MCF 10A (cell line): ENCODE measurements at regions not wholly inside any gene's neighbourhood (a gene's known extent, or its start where the extent isn't known, plus 50 kb on each side); places are given as distances from the start of the nearest gene placed in this dataset.

Source experiments
- BruUV-seq: library from RNA; stranded (reverse); fragments of 400-500 nt; replicated peaks from 2 replicates; lab custom pipeline; 2021; lab: Mats Ljungman, UMichigan
- CTCF ChIA-PET: fragments of 300-600 bp; sonication (Branson Sonifier 250); formaldehyde crosslinking; extraction: SDS; loops from one replicate; lab custom pipeline; 2021; ENCODE audit warnings: antibody characterized with exemption, inconsistent platforms; lab: Yijun Ruan, JAX
- POLR2A ChIA-PET: fragments of 300-600, 350-650 bp; sonication (Branson Sonifier 250); formaldehyde crosslinking; extraction: SDS; loops from one replicate; lab custom pipeline; 2020; ENCODE audit warnings: antibody characterized with exemption, inconsistent platforms; lab: Yijun Ruan, JAX
- DNase-seq: peaks from one replicate; pipeline ENCODE4 v3.0.0-alpha.2; 2018; ENCODE audit not compliant: unreplicated experiment
- H3K27ac Mint-ChIP-seq: one replicate; pipeline ENCODE4 v1.8.0; 2022; ENCODE audit warnings: mild to moderate bottlenecking, low read depth, mixed read lengths; ENCODE audit not compliant: unreplicated experiment
- H3K27me3 Mint-ChIP-seq: one replicate; pipeline ENCODE4 v1.8.0; 2022; ENCODE audit warnings: mixed read lengths; ENCODE audit not compliant: insufficient read depth, unreplicated experiment
- H3K36me3 Mint-ChIP-seq: one replicate; pipeline ENCODE4 v1.8.0; 2022; ENCODE audit warnings: mild to moderate bottlenecking, moderate library complexity, mixed read lengths; ENCODE audit not compliant: insufficient read depth, unreplicated experiment
- H3K4me1 Mint-ChIP-seq: one replicate; pipeline ENCODE4 v1.8.0; 2022; ENCODE audit warnings: mixed read lengths; ENCODE audit not compliant: insufficient read depth, unreplicated experiment
- H3K4me3 Mint-ChIP-seq: one replicate; pipeline ENCODE4 v1.8.0; 2022; ENCODE audit warnings: mild to moderate bottlenecking, moderate library complexity, mixed read lengths; ENCODE audit not compliant: unreplicated experiment
- H3K9me3 Mint-ChIP-seq: one replicate; pipeline ENCODE4 v1.8.0; 2022; ENCODE audit warnings: mixed read lengths; ENCODE audit not compliant: unreplicated experiment
- intact Hi-C: fragments of 100-400 bp; cut with micrococcal nuclease; formaldehyde crosslinking; loops from 2 replicates; pipeline ENCODE4 v1.14.1; 2022
- TF ChIP-seq, protein P1 (sequence below): fragments of 200-600 bp; IDR thresholded peaks from one replicate; pipeline ENCODE4 v1.8.0; 2022; ENCODE audit warnings: antibody characterized with exemption, mild to moderate bottlenecking; ENCODE audit not compliant: unreplicated experiment

DNA sequence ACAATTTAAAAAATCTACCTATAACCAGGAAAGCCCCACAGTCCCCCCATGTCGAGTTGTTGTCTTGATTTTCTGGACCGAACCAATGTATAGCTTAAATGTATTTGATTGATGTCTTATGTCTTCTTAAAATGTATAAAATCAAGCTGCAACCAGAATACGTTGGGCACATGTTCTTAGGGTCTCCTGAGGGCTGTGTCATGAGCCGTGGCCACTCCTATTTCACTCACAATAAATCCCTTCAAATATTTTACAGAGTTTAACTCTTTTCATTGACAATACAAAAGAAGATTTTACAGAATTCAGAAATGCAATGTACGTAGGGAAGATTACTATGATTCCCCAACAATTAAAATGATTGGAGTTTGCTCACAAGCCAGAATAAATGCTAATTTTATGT, 428.7 kb upstream of the RAG2 start:
- Mint-ChIP-seq H3K36me3 (no peaks in the 10 kb centered on the region), H3K4me3 (no peak overlapping the region), H3K9me3 (peaks cover 5% of the 10 kb centered on the region), H3K4me1 (no peaks in the 10 kb centered on the region), H3K27ac (no peak overlapping the region), H3K27me3 (no peaks in the 10 kb centered on the region)
- BruUV-seq: no TSS peak
- intact Hi-C loops: no loop called here
- ChIA-PET CTCF (interaction anchor here (0.9 kb wide), 1 partner anchor 13 kb away, joined by 3 read pairs; no protein-coding TSS in a partner anchor), POLR2A (no interaction called here)
- TF ChIP-seq, protein P1, sequence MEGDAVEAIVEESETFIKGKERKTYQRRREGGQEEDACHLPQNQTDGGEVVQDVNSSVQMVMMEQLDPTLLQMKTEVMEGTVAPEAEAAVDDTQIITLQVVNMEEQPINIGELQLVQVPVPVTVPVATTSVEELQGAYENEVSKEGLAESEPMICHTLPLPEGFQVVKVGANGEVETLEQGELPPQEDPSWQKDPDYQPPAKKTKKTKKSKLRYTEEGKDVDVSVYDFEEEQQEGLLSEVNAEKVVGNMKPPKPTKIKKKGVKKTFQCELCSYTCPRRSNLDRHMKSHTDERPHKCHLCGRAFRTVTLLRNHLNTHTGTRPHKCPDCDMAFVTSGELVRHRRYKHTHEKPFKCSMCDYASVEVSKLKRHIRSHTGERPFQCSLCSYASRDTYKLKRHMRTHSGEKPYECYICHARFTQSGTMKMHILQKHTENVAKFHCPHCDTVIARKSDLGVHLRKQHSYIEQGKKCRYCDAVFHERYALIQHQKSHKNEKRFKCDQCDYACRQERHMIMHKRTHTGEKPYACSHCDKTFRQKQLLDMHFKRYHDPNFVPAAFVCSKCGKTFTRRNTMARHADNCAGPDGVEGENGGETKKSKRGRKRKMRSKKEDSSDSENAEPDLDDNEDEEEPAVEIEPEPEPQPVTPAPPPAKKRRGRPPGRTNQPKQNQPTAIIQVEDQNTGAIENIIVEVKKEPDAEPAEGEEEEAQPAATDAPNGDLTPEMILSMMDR: no peak
- no peak for DNase-seq

DNA sequence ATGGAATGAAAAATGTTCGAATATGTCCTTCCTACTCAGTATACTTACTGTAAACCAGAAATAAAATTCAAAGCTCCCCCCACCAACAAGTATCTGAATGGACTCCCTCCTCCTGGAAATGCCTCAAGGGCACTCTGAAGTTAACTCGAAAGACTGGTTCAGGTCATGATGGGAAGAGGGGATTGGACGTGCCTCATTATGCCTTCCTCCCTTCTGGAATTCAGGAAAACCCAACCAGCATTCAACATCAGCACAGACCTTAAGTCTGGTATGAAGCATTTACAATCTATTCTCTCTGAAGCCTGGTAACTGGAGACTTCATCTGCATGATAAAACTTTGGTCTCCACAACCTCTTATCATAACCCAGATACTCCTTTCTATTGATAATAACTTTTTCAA, 428.3 kb upstream of the RAG2 start:
- CTCF ChIA-PET: interaction anchor here (0.9 kb wide), 1 partner anchor 12 kb away, joined by 3 read pairs; no protein-coding TSS in a partner anchor
- TF ChIP-seq, protein P1: no peak
- no peaks in the 10 kb centered on the region for H3K27me3 Mint-ChIP-seq
- BruUV-seq: no TSS peak
- no peak overlapping the region for H3K4me3 Mint-ChIP-seq
- H3K9me3 Mint-ChIP-seq: peaks cover under 1% of the 10 kb centered on the region
- intact Hi-C loops: no loop called here
- DNase-seq: no peak
- POLR2A ChIA-PET: no interaction called here
- H3K27ac Mint-ChIP-seq: no peak overlapping the region
- H3K36me3 Mint-ChIP-seq: no peaks in the 10 kb centered on the region
- H3K4me1 Mint-ChIP-seq: no peaks in the 10 kb centered on the region

- no peak overlapping the region for H3K27ac Mint-ChIP-seq
- no peaks in the 10 kb centered on the region for H3K9me3 Mint-ChIP-seq
- ChIA-PET POLR2A (no interaction called here), CTCF (no interaction called here)
- no TSS peak for BruUV-seq
- no peaks in the 10 kb centered on the region for H3K4me1 Mint-ChIP-seq
- intact Hi-C loops: loop anchor here (10.0 kb wide), 1 partner anchor 302 kb away; no protein-coding TSS in a partner anchor
- H3K4me3 Mint-ChIP-seq: no peak overlapping the region
- H3K36me3 Mint-ChIP-seq: no peaks in the 10 kb centered on the region
- TF ChIP-seq, protein P1: no peak
- no peaks in the 10 kb centered on the region for H3K27me3 Mint-ChIP-seq
- DNase-seq: no peak
Observed at GRCh38 chr11:37006563-37006962, 408.5 kb upstream of the RAG2 start.

GRCh38 chr11:37002831-37003230, 404.8 kb upstream of the RAG2 start:
- Mint-ChIP-seq H3K4me3 (no peak overlapping the region), H3K4me1 (no peaks in the 10 kb centered on the region), H3K9me3 (no peaks in the 10 kb centered on the region), H3K27ac (no peak overlapping the region), H3K27me3 (no peaks in the 10 kb centered on the region), H3K36me3 (no peaks in the 10 kb centered on the region)
- no TSS peak for BruUV-seq
- ChIA-PET POLR2A (no interaction called here), CTCF (interaction anchor here (0.6 to 1.6 kb wide), 10 partner anchors 11 to 1738 kb away, joined by 3 to 4 read pairs (median 3); no protein-coding TSS in a partner anchor)
- no peak for DNase-seq
- intact Hi-C loops: loop anchor here (1.0 to 10.0 kb wide), 3 partner anchors 298 to 524 kb away; no protein-coding TSS in a partner anchor
- TF ChIP-seq, protein P1: no peak
